ENCODE measurements at regions not wholly inside any gene's neighbourhood (a gene's known extent, or its start where the extent isn't known, plus 50 kb on each side); places are given as distances from the start of the nearest gene placed in this dataset.

DNA sequence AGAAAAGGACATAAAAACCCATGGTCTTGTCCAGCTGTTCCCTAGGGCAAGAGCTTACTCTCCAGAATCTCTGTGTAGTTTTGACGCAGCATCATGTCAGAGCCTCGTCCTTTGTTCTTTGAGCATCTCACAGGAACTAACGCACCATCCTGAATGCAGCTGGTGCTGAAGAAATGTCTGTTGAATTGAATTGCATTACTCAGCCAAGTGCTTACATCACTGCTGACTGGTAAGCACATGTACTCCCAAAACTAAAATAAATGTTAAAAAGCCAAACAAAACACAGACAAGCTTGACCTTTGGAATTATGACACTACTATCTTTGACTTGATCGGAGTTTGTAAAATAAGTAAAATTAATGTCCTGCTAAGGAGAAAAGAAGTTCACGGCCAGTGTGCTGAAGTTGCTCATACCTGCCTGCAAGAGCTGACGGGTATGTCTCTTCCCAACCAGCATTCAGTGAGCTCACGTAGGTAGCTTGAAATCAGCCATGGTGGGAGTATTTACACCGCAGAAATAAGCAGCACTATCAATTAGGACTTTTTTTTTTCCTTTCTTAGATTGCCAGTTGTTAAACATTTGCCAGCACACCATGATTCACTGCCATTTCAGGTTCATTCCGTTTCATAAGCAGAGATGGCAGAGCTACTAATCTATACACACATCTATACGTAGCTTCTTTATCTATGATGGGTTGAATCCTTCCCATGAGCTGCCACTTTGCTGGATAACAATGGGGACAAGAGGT is 310.6 kb upstream of the MSX2 start:
- H3K27ac ChIP-seq = no peak overlapping the region
- 53 to 56% methylated on average over 10 of the region's 10 CpGs for WGBS, 2 donors
- H3K4me1 ChIP-seq = peaks cover 0 to 13% (median 0%) of the 10 kb centered on the region in 4 donors

DNA sequence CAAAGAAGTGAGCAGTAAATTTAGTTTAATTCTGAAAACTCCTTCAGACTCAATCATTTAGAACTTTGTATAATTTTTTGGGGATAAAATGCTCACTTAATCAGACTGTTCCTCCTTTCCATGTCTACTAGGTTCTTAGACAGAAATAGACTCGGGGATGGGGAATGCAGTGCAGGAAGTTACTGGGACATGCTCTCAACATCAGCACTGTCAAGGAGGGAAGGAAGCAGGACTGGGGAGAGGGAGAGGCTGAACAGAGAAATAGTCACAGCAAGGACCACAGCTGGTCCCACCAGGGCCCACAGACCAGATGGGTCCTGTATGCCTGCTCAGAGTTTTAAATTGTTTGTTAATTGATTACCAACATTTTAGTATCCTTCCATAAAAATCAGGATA is 310.1 kb upstream of the MSX2 start:
- Histone ChIP-seq H3K27me3 (peaks cover 0 to 2% of the 10 kb centered on the region in 2 donors), H3K4me3 (no peak overlapping the region), H3K9me3 (peaks cover 0 to 5% (median 0%) of the 10 kb centered on the region in 4 donors), H3K27ac (no peak overlapping the region), H3K36me3 (no peaks in the 10 kb centered on the region), H3K4me1 (peaks cover 0 to 19% (median 2%) of the 10 kb centered on the region in 4 donors)
- 28 to 32% methylated on average over 1 of the region's 1 CpG for WGBS, 2 donors
- no peak for DNase-seq (ENCODE audit: low spot score in 2 of 2)
- TF ChIP-seq POLR2A (IDR thresholded peaks at IDR 0.05) = no peak

More for the DNA sequence above, 310.6 kb upstream of the MSX2 start:
- peaks cover 0 to 5% (median 0%) of the 10 kb centered on the region in 4 donors for H3K9me3 ChIP-seq
- no peaks in the 10 kb centered on the region for H3K27me3 ChIP-seq
- TF ChIP-seq EP300 (IDR thresholded peaks at IDR 0.05) = peak in 1 of 2 donors; percentile 27
- TF ChIP-seq, protein P1, sequence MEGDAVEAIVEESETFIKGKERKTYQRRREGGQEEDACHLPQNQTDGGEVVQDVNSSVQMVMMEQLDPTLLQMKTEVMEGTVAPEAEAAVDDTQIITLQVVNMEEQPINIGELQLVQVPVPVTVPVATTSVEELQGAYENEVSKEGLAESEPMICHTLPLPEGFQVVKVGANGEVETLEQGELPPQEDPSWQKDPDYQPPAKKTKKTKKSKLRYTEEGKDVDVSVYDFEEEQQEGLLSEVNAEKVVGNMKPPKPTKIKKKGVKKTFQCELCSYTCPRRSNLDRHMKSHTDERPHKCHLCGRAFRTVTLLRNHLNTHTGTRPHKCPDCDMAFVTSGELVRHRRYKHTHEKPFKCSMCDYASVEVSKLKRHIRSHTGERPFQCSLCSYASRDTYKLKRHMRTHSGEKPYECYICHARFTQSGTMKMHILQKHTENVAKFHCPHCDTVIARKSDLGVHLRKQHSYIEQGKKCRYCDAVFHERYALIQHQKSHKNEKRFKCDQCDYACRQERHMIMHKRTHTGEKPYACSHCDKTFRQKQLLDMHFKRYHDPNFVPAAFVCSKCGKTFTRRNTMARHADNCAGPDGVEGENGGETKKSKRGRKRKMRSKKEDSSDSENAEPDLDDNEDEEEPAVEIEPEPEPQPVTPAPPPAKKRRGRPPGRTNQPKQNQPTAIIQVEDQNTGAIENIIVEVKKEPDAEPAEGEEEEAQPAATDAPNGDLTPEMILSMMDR (IDR thresholded peaks at IDR 0.05) = no peak
- TF ChIP-seq POLR2A (IDR thresholded peaks at IDR 0.05) = no peak
- peak in 1 of 2 donors; percentile 18 for DNase-seq (ENCODE audit: low spot score in 2 of 2)
- H3K36me3 ChIP-seq = no peaks in the 10 kb centered on the region
- H3K4me3 ChIP-seq = no peak overlapping the region

DNA sequence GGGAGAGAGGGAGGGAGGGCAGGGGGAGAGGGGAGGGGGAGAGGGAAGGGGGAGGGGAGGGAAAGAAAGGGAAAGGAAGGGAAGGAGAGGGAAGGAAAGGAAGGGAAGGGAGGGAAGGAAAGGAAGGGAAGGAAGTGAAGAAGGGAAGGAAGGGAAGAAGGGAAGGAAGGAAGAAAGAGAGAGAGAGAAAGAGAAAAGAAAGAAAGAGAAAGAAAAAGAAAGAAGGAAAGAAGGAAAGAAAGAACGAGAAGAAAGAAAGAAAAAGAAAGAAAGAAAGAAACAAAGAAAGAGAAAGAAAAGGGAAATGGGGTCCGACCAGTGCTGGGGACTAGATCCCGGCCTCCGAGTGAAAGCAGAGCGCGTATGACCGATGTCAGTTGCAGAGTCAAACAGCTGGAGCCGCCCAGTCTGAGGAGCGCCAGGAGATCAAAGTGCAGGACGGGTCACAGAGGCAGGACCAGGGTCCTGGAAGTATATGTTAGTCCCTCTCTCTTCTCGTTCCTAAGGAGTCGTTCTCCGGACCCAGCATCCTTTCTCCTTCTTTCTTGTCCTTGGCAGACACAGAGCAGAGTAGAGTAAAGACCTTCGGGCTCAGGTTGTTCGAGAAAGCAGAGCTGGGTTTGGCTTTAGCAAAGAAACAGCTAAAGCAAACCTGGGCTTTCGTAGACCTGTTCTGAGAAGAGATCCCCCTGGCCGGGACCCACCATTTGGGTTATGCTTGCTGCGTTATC is 305.4 kb upstream of the MSX2 start:
- DNase-seq (ENCODE audit: low spot score in 2 of 2) = no peak
- H3K4me3 ChIP-seq = peak overlapping the region in 1 of 4 donors; percentile 2
- WGBS, 2 donors = 3% methylated on average over 18 of the region's 18 CpGs
- no peak overlapping the region for H3K27ac ChIP-seq
- H3K4me1 ChIP-seq = peaks cover 0 to 14% (median 3%) of the 10 kb centered on the region in 4 donors
- no peak for TF ChIP-seq EP300 (IDR thresholded peaks at IDR 0.05)
- no peak for TF ChIP-seq POLR2A (IDR thresholded peaks at IDR 0.05)
- TF ChIP-seq, protein P1 (IDR thresholded peaks at IDR 0.05) = no peak
- H3K9me3 ChIP-seq = no peaks in the 10 kb centered on the region
- H3K27me3 ChIP-seq = peaks cover 0 to 8% of the 10 kb centered on the region in 2 donors
- H3K36me3 ChIP-seq = no peaks in the 10 kb centered on the region

DNA sequence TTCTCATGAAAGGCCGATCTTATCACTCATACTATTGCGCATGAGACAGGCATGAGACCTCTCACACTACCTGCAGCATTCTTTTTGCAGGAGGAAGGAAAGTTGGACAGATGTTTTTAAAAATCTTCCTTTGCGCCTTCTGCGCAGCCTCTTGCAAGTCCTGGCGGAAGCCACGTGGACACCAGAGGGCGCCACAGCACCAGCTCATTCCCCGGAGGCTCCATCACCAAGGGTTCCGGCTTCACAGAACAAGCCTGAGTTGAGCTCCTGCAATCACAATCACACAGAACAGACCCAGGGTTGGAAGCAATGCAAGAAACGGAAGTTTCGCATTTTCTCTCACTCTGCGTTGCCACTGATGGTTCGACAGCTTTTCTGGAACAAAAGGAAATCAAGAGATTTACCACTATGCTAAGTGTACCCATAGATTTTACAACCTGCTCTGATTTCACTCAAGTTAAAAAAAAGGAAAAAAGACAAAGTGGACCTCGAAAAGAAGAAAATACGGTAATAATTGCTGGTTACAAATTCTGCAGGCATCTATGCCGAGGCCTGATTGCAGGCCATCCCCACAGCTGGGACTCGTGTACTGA is 304.7 kb upstream of the MSX2 start:
- H3K27ac ChIP-seq = no peak overlapping the region
- H3K4me3 ChIP-seq = peak overlapping the region in 1 of 4 donors; percentile 2
- TF ChIP-seq EP300 (IDR thresholded peaks at IDR 0.05) = no peak
- TF ChIP-seq, protein P1 (IDR thresholded peaks at IDR 0.05) = peak; percentile 66 to 80 (median 80)
- DNase-seq (ENCODE audit: low spot score in 2 of 2) = peak; percentile 77 to 91
- 15 to 16% methylated on average over 17 of the region's 17 CpGs for WGBS, 2 donors
- no peaks in the 10 kb centered on the region for H3K9me3 ChIP-seq
- H3K27me3 ChIP-seq = peaks cover 0 to 8% of the 10 kb centered on the region in 2 donors
- peaks cover 0 to 12% (median 3%) of the 10 kb centered on the region in 4 donors for H3K4me1 ChIP-seq
- no peaks in the 10 kb centered on the region for H3K36me3 ChIP-seq

DNA sequence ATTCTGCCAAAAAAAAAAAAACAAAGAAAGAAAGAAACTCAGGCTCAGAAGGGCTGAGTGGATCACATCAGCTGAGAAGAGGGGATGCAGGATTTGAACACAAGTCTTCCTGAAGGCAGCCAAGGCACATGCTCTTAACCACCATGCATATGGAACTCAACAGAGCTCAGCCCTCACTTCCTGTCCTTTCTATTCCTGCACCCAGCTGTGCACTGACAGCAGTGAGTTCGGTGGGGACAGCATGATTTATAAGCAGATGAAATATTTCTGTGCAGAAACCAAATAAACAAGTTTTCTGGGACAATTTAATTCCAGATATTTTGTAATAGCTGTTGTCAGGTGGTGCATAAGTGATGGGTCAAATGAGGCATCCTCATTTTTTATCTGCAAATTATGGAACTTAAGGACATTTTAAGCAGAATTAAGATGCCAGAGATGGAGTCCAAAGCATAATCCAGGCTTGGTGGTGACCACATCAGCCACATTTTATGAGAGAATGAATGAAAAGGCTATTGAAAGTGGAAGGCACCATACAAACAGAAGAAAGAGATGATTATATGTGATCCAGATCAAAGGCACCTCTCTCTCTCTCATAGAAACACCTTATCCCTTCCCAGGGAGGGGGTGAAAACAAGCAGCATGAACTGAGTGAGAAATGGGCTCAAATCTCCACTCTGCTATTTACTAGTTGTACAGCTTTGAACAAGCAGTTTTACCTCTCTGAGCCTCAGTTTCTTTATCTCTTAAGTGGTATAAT is 303.6 kb upstream of the MSX2 start:
- TF ChIP-seq, protein P1 (IDR thresholded peaks at IDR 0.05) = no peak
- TF ChIP-seq POLR2A (IDR thresholded peaks at IDR 0.05) (no peak), EP300 (IDR thresholded peaks at IDR 0.05) (no peak)
- Histone ChIP-seq H3K9me3 (no peaks in the 10 kb centered on the region), H3K27ac (no peak overlapping the region), H3K36me3 (no peaks in the 10 kb centered on the region), H3K4me1 (peaks cover 0 to 12% (median 3%) of the 10 kb centered on the region in 4 donors), H3K27me3 (peaks cover 0 to 8% of the 10 kb centered on the region in 2 donors), H3K4me3 (no peak overlapping the region)
- no peak for DNase-seq (ENCODE audit: low spot score in 2 of 2)
- 32 to 42% methylated on average over 1 of the region's 1 CpG for WGBS, 2 donors

All from tibial nerve (tissue), 4 donors.